ENCODE measurements at regions not wholly inside any gene's neighbourhood (a gene's known extent, or its start where the extent isn't known, plus 50 kb on each side); places are given as distances from the start of the nearest gene placed in this dataset.

- TF ChIP-seq, protein P1, sequence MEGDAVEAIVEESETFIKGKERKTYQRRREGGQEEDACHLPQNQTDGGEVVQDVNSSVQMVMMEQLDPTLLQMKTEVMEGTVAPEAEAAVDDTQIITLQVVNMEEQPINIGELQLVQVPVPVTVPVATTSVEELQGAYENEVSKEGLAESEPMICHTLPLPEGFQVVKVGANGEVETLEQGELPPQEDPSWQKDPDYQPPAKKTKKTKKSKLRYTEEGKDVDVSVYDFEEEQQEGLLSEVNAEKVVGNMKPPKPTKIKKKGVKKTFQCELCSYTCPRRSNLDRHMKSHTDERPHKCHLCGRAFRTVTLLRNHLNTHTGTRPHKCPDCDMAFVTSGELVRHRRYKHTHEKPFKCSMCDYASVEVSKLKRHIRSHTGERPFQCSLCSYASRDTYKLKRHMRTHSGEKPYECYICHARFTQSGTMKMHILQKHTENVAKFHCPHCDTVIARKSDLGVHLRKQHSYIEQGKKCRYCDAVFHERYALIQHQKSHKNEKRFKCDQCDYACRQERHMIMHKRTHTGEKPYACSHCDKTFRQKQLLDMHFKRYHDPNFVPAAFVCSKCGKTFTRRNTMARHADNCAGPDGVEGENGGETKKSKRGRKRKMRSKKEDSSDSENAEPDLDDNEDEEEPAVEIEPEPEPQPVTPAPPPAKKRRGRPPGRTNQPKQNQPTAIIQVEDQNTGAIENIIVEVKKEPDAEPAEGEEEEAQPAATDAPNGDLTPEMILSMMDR (IDR thresholded peaks at IDR 0.05; ENCODE audit: low read depth, low read length) = no peak
- TF ChIP-seq EZH2phosphoT487 (IDR thresholded peaks at IDR 0.05; ENCODE audit: low read depth) = no peak
These were observed 530.4 kb upstream of the PTBP2 start for GRCh38 chr1:96191165-96191564.
